Gastroesophageal sphincter (tissue), 3 donors: ENCODE measurements at regions not wholly inside any gene's neighbourhood (a gene's known extent, or its start where the extent isn't known, plus 50 kb on each side); places are given as distances from the start of the nearest gene placed in this dataset.
"Not testable (repeated sequence)": the region's sequence is repeated elsewhere in the genome, so short reads cannot be mapped to it uniquely, and the experiment has no call there.

Experiments used
- CTCF ChIP-seq, 4 experiments: fragments of 200-600 bp in 2 of 4; fragments of 450-650 bp in 2 of 4; sonication (generic) in 1 of 4; IDR thresholded peaks; one replicate each; pipeline ENCODE4 v1.5.1; 2017 to 2019; ENCODE audit warnings: antibody characterized with exemption in 4 of 4, mild to moderate bottlenecking in 2 of 4, moderate library complexity in 2 of 4
- POLR2A ChIP-seq, 2 donors: fragments of 450-650 bp; IDR thresholded peaks; one replicate each; pipeline ENCODE4 v1.6.1; 2017; ENCODE audit warnings: antibody characterized with exemption in 2 of 2, mild to moderate bottlenecking in 2 of 2, moderate library complexity in 1 of 2
- POLR2AphosphoS5 ChIP-seq: sonication (generic); formaldehyde crosslinking; IDR thresholded peaks from one replicate; pipeline ENCODE4 v1.6.1; 2017; ENCODE audit warnings: antibody characterized with exemption

GRCh38 chr7:4391103-4391502 is 291.0 kb upstream of the FOXK1 start:
- not testable (repeated sequence) for TF ChIP-seq POLR2AphosphoS5; CTCF (IDR thresholded peaks at IDR 0.05); POLR2A (IDR thresholded peaks at IDR 0.05)
